CD4-positive, alpha-beta T cell treated with Interleukin-4 for 4 hours (primary cell): ENCODE measurements at regions not wholly inside any gene's neighbourhood (a gene's known extent, or its start where the extent isn't known, plus 50 kb on each side); places are given as distances from the start of the nearest gene placed in this dataset.
"Not testable (repeated sequence)": the region's sequence is repeated elsewhere in the genome, so short reads cannot be mapped to it uniquely, and the experiment has no call there.

ENCODE experiments used
- DNase-seq: peaks from one replicate; pipeline ENCODE4 v3.0.0-alpha.2; 2020

- DNase-seq: no peak
Measured at GRCh38 chr20:12699374-12700228, 309.2 kb upstream of the SPTLC3 start.

- no peak for DNase-seq
Measured at GRCh38 chr20:12700701-12701100, 308.1 kb upstream of the SPTLC3 start.

- no peak for DNase-seq
Measured at GRCh38 chr20:12702312-12702711, 306.5 kb upstream of the SPTLC3 start.

GRCh38 chr20:12715371-12715770 lies 293.4 kb upstream of the SPTLC3 start:
- no peak for DNase-seq

- no peak for DNase-seq
Measured at GRCh38 chr20:12715991-12716680, 292.6 kb upstream of the SPTLC3 start.

GRCh38 chr20:12717061-12717460 lies 291.7 kb upstream of the SPTLC3 start:
- no peak for DNase-seq

- no peak for DNase-seq
Measured at GRCh38 chr20:12718619-12719018, 290.2 kb upstream of the SPTLC3 start.

- DNase-seq: no peak
Measured at GRCh38 chr20:12721636-12722035, 287.1 kb upstream of the SPTLC3 start.

- DNase-seq: no peak
Measured at GRCh38 chr20:12722091-12722490, 286.7 kb upstream of the SPTLC3 start.

- DNase-seq: no peak
Measured at GRCh38 chr20:12723811-12724210, 285.0 kb upstream of the SPTLC3 start.

GRCh38 chr20:12728782-12729181 lies 280.0 kb upstream of the SPTLC3 start:
- DNase-seq: no peak

GRCh38 chr20:12729326-12729725 lies 279.4 kb upstream of the SPTLC3 start:
- no peak for DNase-seq

- DNase-seq: no peak
Measured at GRCh38 chr20:12733811-12734210, 275.0 kb upstream of the SPTLC3 start.

- no peak for DNase-seq
Measured at GRCh38 chr20:12737497-12737896, 271.3 kb upstream of the SPTLC3 start.

GRCh38 chr20:12737900-12738299 lies 270.9 kb upstream of the SPTLC3 start:
- no peak for DNase-seq

- no peak for DNase-seq
Measured at GRCh38 chr20:12740647-12741046, 268.1 kb upstream of the SPTLC3 start.

GRCh38 chr20:12744037-12744436 lies 264.7 kb upstream of the SPTLC3 start:
- DNase-seq: no peak

GRCh38 chr20:12748359-12748994 lies 260.3 kb upstream of the SPTLC3 start:
- DNase-seq: no peak

- DNase-seq: no peak
Measured at GRCh38 chr20:12750221-12750620, 258.6 kb upstream of the SPTLC3 start.

GRCh38 chr20:12752900-12753693 lies 255.7 kb upstream of the SPTLC3 start:
- not testable (repeated sequence) for DNase-seq

GRCh38 chr20:12753742-12754141 lies 255.0 kb upstream of the SPTLC3 start:
- DNase-seq: not testable (repeated sequence)

- DNase-seq: not testable (repeated sequence)
Measured at GRCh38 chr20:12759493-12759892, 249.3 kb upstream of the SPTLC3 start.

- DNase-seq: no peak
Measured at GRCh38 chr20:12762725-12763124, 246.0 kb upstream of the SPTLC3 start.
